Kidney tubule cell (primary cell): ENCODE measurements at regions not wholly inside any gene's neighbourhood (a gene's known extent, or its start where the extent isn't known, plus 50 kb on each side); places are given as distances from the start of the nearest gene placed in this dataset.

ENCODE experiments used
- DNase-seq: peaks from one replicate; pipeline ENCODE4 v3.0.0-alpha.2; 2018; ENCODE audit warnings: low spot score

GRCh38 chr16:82567175-82567574 lies 59.6 kb upstream of the CDH13 start:
- DNase-seq, result no peak

- DNase-seq, result no peak
Observed at GRCh38 chr16:82563401-82563800, 63.4 kb upstream of the CDH13 start.

GRCh38 chr16:82562183-82562683 lies 64.5 kb upstream of the CDH13 start:
- no peak for DNase-seq

- DNase-seq, result no peak
Observed at GRCh38 chr16:82560805-82561325, 65.9 kb upstream of the CDH13 start.

GRCh38 chr16:82544378-82545160 lies 82.2 kb upstream of the CDH13 start:
- DNase-seq, result no peak

GRCh38 chr16:82542714-82543113 lies 84.1 kb upstream of the CDH13 start:
- DNase-seq, result no peak

GRCh38 chr16:82541103-82541502 lies 85.7 kb upstream of the CDH13 start:
- no peak for DNase-seq

GRCh38 chr16:82535764-82536163 lies 91.0 kb upstream of the CDH13 start:
- no peak for DNase-seq

- peak; percentile 3 for DNase-seq
Observed at GRCh38 chr16:82535262-82535661, 91.5 kb upstream of the CDH13 start.

GRCh38 chr16:82533189-82533588 lies 93.6 kb upstream of the CDH13 start:
- DNase-seq, result no peak

- no peak for DNase-seq
Observed at GRCh38 chr16:82530883-82531282, 95.9 kb upstream of the CDH13 start.

- DNase-seq, result no peak
Observed at GRCh38 chr16:82527101-82527500, 99.7 kb upstream of the CDH13 start.

- peak; percentile 3 for DNase-seq
Observed at GRCh38 chr16:82524976-82525375, 101.8 kb upstream of the CDH13 start.

- peak; percentile 82 for DNase-seq
Observed at GRCh38 chr16:82523815-82524214, 103.0 kb upstream of the CDH13 start.

GRCh38 chr16:82522026-82522425 lies 104.7 kb upstream of the CDH13 start:
- DNase-seq, result no peak

- no peak for DNase-seq
Observed at GRCh38 chr16:82518811-82519210, 108.0 kb upstream of the CDH13 start.

GRCh38 chr16:82514262-82514661 lies 112.5 kb upstream of the CDH13 start:
- no peak for DNase-seq

- DNase-seq, result no peak
Observed at GRCh38 chr16:82510789-82511305, 115.9 kb upstream of the CDH13 start.

GRCh38 chr16:82509691-82510430 lies 116.9 kb upstream of the CDH13 start:
- no peak for DNase-seq

GRCh38 chr16:82506692-82507670 lies 119.8 kb upstream of the CDH13 start:
- DNase-seq, result no peak

GRCh38 chr16:82504836-82505235 lies 121.9 kb upstream of the CDH13 start:
- no peak for DNase-seq

GRCh38 chr16:82499302-82499701 lies 127.5 kb upstream of the CDH13 start:
- DNase-seq, result no peak
